Fibroblast of pulmonary artery (primary cell): ENCODE measurements at regions not wholly inside any gene's neighbourhood (a gene's known extent, or its start where the extent isn't known, plus 50 kb on each side); places are given as distances from the start of the nearest gene placed in this dataset.

Experiments used
- DNase-seq: peaks from one replicate; pipeline ENCODE4 v3.0.0-alpha.2; 2010; ENCODE audit warnings: low read depth
- H3K4me3 ChIP-seq: replicated peaks from 2 replicates; pipeline ENCODE4 v1.5.1; 2011; ENCODE audit warnings: low read depth, mild to moderate bottlenecking, control low read depth, low read length, moderate library complexity
- TF ChIP-seq, protein P1 (sequence below): IDR thresholded peaks from 2 replicates; pipeline ENCODE4 v1.5.1; 2011; ENCODE audit warnings: mild to moderate bottlenecking, control low read depth, low read length, inconsistent platforms; ENCODE audit errors: missing control alignments

DNA sequence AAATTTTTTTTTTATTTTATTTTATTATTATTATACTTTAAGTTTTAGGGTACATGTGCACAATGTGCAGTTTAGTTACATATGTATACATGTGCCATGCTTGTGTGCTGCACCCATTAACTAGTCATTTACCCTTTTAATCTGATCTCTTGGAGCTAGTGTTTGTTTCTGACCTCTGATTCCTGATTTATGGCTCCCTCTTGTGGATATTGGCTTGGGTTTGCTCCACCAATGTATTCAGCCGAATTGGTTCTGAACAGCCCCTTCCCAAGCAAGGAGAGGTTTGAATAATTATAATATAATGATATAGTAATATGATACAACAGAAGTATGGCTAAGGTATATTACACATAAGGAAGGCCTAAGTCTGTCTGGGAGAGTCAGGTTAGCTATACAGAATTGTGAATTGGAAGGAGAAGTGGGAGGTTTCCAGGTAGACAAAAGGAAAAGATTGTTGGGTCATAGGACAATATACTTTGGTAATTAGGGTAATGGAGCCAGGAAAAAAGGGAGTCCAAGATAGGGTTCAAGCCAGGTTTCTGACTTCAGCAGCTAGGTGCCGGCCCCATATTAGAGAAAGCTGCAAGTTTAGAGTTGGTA lies 53.1 kb upstream of the HMCN1 start:
- peak; percentile 67 for DNase-seq
- H3K4me3 ChIP-seq: no peak overlapping the region
- TF ChIP-seq, protein P1, sequence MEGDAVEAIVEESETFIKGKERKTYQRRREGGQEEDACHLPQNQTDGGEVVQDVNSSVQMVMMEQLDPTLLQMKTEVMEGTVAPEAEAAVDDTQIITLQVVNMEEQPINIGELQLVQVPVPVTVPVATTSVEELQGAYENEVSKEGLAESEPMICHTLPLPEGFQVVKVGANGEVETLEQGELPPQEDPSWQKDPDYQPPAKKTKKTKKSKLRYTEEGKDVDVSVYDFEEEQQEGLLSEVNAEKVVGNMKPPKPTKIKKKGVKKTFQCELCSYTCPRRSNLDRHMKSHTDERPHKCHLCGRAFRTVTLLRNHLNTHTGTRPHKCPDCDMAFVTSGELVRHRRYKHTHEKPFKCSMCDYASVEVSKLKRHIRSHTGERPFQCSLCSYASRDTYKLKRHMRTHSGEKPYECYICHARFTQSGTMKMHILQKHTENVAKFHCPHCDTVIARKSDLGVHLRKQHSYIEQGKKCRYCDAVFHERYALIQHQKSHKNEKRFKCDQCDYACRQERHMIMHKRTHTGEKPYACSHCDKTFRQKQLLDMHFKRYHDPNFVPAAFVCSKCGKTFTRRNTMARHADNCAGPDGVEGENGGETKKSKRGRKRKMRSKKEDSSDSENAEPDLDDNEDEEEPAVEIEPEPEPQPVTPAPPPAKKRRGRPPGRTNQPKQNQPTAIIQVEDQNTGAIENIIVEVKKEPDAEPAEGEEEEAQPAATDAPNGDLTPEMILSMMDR: peak; percentile 71

DNA sequence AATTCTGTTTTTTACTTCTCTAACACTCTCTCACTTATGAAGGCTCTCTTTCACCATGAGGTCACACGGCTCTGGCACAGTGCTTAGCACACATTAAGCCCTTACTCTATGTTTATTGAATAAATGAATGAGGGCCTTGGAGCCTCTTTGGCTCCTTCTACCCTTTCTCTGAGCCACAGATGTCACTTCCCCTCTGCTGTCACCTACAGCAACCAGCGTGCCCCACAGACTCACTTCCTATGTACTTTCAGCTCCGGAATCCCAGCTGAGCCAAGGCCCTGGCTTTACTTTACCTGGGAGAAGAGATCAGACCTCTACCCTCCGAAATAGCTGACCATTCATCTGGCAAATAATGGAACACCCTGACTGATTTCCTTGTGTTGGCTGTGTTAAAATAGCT lies 53.7 kb upstream of the HMCN1 start:
- H3K4me3 ChIP-seq: no peak overlapping the region
- TF ChIP-seq, protein P1: no peak
- no peak for DNase-seq

DNA sequence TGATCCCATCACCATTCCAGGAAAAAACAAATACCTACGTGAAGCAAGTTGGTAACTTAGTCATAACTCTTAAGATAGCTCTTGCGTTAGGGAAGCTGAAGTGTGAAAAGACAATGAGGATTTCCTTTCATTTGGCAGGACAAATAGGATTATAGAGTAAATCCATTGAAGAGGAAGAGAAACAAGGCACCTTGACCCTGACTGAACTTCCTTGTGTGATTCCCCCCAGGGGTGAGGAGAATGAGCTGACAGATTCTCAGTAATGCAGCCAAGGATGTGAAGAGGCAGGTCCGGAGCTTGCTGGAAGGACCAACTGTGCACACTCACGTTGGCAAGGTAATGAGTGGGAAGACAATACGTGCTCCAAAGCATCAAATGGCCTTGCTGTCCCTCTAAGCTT lies 55.0 kb upstream of the HMCN1 start:
- DNase-seq: peak; percentile 22
- H3K4me3 ChIP-seq: no peak overlapping the region
- TF ChIP-seq, protein P1: no peak

- TF ChIP-seq, protein P1: no peak
- DNase-seq: no peak
These were observed 57.2 kb upstream of the HMCN1 start for GRCh38 chr1:185676969-185677368.

DNA sequence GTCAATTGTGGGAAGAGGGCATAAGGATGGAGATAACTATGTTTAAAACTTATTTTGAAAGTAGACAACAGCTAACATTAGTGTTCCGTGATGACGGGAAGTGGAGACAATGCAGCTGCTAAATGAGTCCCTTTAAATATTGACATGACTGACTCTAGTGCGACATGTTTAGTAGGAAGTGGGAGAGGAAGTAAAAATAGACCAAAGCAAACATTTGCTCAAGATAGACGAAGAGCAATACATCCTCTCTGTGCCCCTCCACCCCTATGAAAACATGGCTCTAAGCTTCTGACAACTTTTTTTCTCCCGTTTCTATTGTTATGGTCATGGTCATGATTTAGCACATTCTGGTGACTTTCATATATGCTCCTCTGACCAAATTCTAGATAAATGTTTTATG lies 60.0 kb upstream of the HMCN1 start:
- TF ChIP-seq, protein P1: no peak

More at GRCh38 chr1:185676969-185677368, 57.2 kb upstream of the HMCN1 start:
- no peak overlapping the region for H3K4me3 ChIP-seq

GRCh38 chr1:185672719-185673360 lies 61.4 kb upstream of the HMCN1 start:
- no peak overlapping the region for H3K4me3 ChIP-seq
- TF ChIP-seq, protein P1: no peak
- no peak for DNase-seq

More for the DNA sequence above, 60.0 kb upstream of the HMCN1 start:
- no peak for DNase-seq
- no peak overlapping the region for H3K4me3 ChIP-seq

GRCh38 chr1:185670187-185670627 lies 64.0 kb upstream of the HMCN1 start:
- no peak overlapping the region for H3K4me3 ChIP-seq
- TF ChIP-seq, protein P1: peak; percentile 64
- DNase-seq: peak; percentile 68
